ENCODE measurements at regions not wholly inside any gene's neighbourhood (a gene's known extent, or its start where the extent isn't known, plus 50 kb on each side); places are given as distances from the start of the nearest gene placed in this dataset.

GRCh38 chr13:91167706-91168385 is 179.6 kb upstream of the MIR17HG start:
- ChIA-PET POLR2A (ENCODE audit: unreplicated experiment) (no interaction called here), CTCF (no interaction called here)
- no peaks in the 10 kb centered on the region for H3K4me1 ChIP-seq (ENCODE audit: insufficient read depth, low read length)
- no peak overlapping the region for H3K4me2 ChIP-seq (ENCODE audit: low read length)
- no peaks in the 10 kb centered on the region for H3K36me3 ChIP-seq (ENCODE audit: low read depth, low read length)
- H3K9ac ChIP-seq (ENCODE audit: low read length), result no peak overlapping the region
- TF ChIP-seq EZH2 (IDR thresholded peaks at IDR 0.05; ENCODE audit: low read length, unreplicated experiment), result no peak
- TF ChIP-seq EZH2phosphoT487 (IDR thresholded peaks at IDR 0.05; ENCODE audit: borderline replicate concordance, low read length), result no peak
- TF ChIP-seq CTCF (conservative IDR thresholded peaks at IDR 0.05; ENCODE audit: low read depth, low read length), result no peak
- no peak overlapping the region for H3K4me3 ChIP-seq (ENCODE audit: low read length)
- no peaks in the 10 kb centered on the region for H3F3A ChIP-seq (ENCODE audit: low read length, unreplicated experiment)
- no peak overlapping the region for H3K27ac ChIP-seq (ENCODE audit: low read length)
- DNase-seq, result no peak
- no peaks in the 10 kb centered on the region for H3K9me2 ChIP-seq (replicated peaks; ENCODE audit: low read length)
- H3K79me2 ChIP-seq (ENCODE audit: low read length), result no peaks in the 10 kb centered on the region
- no TSS peak for BruUV-seq (replicated peaks)
- H4K20me1 ChIP-seq (ENCODE audit: low read length), result no peaks in the 10 kb centered on the region
- H2AFZ ChIP-seq (ENCODE audit: low read length), result no peak overlapping the region
- H3K27me3 ChIP-seq (ENCODE audit: low read length), result peaks cover 28% of the 10 kb centered on the region
- no peak for ATAC-seq
- intact Hi-C loops (cut with micrococcal nuclease), result no loop called here
- H3K9me3 ChIP-seq (ENCODE audit: low read length), result no peaks in the 10 kb centered on the region

GRCh38 chr13:91168386-91168711 is 179.1 kb upstream of the MIR17HG start:
- H3K4me2 ChIP-seq (ENCODE audit: low read length), result no peak overlapping the region
- intact Hi-C loops (cut with micrococcal nuclease), result no loop called here
- H3K27ac ChIP-seq (ENCODE audit: low read length), result no peak overlapping the region
- ATAC-seq, result no peak
- no peaks in the 10 kb centered on the region for H3F3A ChIP-seq (ENCODE audit: low read length, unreplicated experiment)
- POLR2A ChIA-PET (ENCODE audit: unreplicated experiment), result no interaction called here
- no peaks in the 10 kb centered on the region for H3K9me3 ChIP-seq (ENCODE audit: low read length)
- H3K9me2 ChIP-seq (replicated peaks; ENCODE audit: low read length), result no peaks in the 10 kb centered on the region
- H2AFZ ChIP-seq (ENCODE audit: low read length), result no peak overlapping the region
- H3K36me3 ChIP-seq (ENCODE audit: low read depth, low read length), result no peaks in the 10 kb centered on the region
- no peaks in the 10 kb centered on the region for H3K79me2 ChIP-seq (ENCODE audit: low read length)
- no peaks in the 10 kb centered on the region for H4K20me1 ChIP-seq (ENCODE audit: low read length)
- DNase-seq, result no peak
- no peak overlapping the region for H3K9ac ChIP-seq (ENCODE audit: low read length)
- no peaks in the 10 kb centered on the region for H3K4me1 ChIP-seq (ENCODE audit: insufficient read depth, low read length)
- no TSS peak for BruUV-seq (replicated peaks)
- H3K4me3 ChIP-seq (ENCODE audit: low read length), result no peak overlapping the region
- CTCF ChIA-PET, result no interaction called here
- peaks cover 32% of the 10 kb centered on the region for H3K27me3 ChIP-seq (ENCODE audit: low read length)
- no peak for TF ChIP-seq EZH2phosphoT487 (IDR thresholded peaks at IDR 0.05; ENCODE audit: borderline replicate concordance, low read length)
- no peak for TF ChIP-seq EZH2 (IDR thresholded peaks at IDR 0.05; ENCODE audit: low read length, unreplicated experiment)
- no peak for TF ChIP-seq CTCF (conservative IDR thresholded peaks at IDR 0.05; ENCODE audit: low read depth, low read length)

GRCh38 chr13:91169321-91170050 is 178.0 kb upstream of the MIR17HG start:
- BruUV-seq (replicated peaks), result no TSS peak

More at GRCh38 chr13:91169321-91170050, 178.0 kb upstream of the MIR17HG start:
- no peaks in the 10 kb centered on the region for H3K9me2 ChIP-seq (replicated peaks; ENCODE audit: low read length)
- intact Hi-C loops (cut with micrococcal nuclease), result no loop called here
- H3K4me1 ChIP-seq (ENCODE audit: insufficient read depth, low read length), result no peaks in the 10 kb centered on the region
- ChIA-PET CTCF (interaction anchor here (0.7 kb wide), 1 partner anchor 982 kb away, joined by 6 read pairs; no protein-coding TSS in a partner anchor), POLR2A (ENCODE audit: unreplicated experiment) (no interaction called here)
- no peak for ATAC-seq
- H3K9me3 ChIP-seq (ENCODE audit: low read length), result no peaks in the 10 kb centered on the region
- H3K79me2 ChIP-seq (ENCODE audit: low read length), result no peaks in the 10 kb centered on the region
- no peak for DNase-seq
- no peak for TF ChIP-seq CTCF (conservative IDR thresholded peaks at IDR 0.05; ENCODE audit: low read depth, low read length)
- no peak for TF ChIP-seq EZH2phosphoT487 (IDR thresholded peaks at IDR 0.05; ENCODE audit: borderline replicate concordance, low read length)
- no peak for TF ChIP-seq EZH2 (IDR thresholded peaks at IDR 0.05; ENCODE audit: low read length, unreplicated experiment)
- no peak overlapping the region for H3K9ac ChIP-seq (ENCODE audit: low read length)
- H3K27me3 ChIP-seq (ENCODE audit: low read length), result peaks cover 37% of the 10 kb centered on the region
- no peak overlapping the region for H3K27ac ChIP-seq (ENCODE audit: low read length)
- no peak overlapping the region for H2AFZ ChIP-seq (ENCODE audit: low read length)
- H3K4me3 ChIP-seq (ENCODE audit: low read length), result no peak overlapping the region
- H4K20me1 ChIP-seq (ENCODE audit: low read length), result no peaks in the 10 kb centered on the region
- H3K4me2 ChIP-seq (ENCODE audit: low read length), result no peak overlapping the region
- H3F3A ChIP-seq (ENCODE audit: low read length, unreplicated experiment), result no peaks in the 10 kb centered on the region
- H3K36me3 ChIP-seq (ENCODE audit: low read depth, low read length), result no peaks in the 10 kb centered on the region
